ENCODE measurements at regions not wholly inside any gene's neighbourhood (a gene's known extent, or its start where the extent isn't known, plus 50 kb on each side); places are given as distances from the start of the nearest gene placed in this dataset.

DNA sequence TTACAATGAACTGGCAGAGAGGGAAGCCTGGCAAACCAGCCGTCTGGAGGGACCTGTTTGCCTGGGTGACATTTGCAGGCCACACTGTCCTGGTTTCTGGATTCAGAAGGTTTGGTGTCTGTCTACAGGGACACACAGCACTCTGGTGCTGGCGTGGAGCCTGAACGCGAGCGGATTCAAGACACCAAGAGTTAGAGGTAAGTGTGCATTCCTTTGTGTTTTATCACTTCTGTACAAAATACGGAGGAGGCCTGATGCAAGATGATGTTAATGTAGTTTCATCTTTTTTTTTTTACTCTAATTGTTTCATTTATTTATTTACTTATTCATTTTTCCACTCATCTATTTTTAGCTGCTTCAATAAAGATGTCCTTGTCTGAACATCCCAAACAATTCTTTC lies 485.3 kb upstream of the ADARB2 start:
- TF ChIP-seq POLR2AphosphoS5 (IDR thresholded peaks at IDR 0.05; ENCODE audit: insufficient read depth in 1 of 2, low read depth in 1 of 2) (no peak), CTCF (IDR thresholded peaks at IDR 0.05) (no peak), POLR2A (IDR thresholded peaks at IDR 0.05) (no peak)
